Epithelial cell of proximal tubule (primary cell): ENCODE measurements at regions not wholly inside any gene's neighbourhood (a gene's known extent, or its start where the extent isn't known, plus 50 kb on each side); places are given as distances from the start of the nearest gene placed in this dataset.

Experiments used
- DNase-seq: peaks from one replicate; pipeline ENCODE4 v3.0.0-alpha.2; 2011; ENCODE audit warnings: low read depth
- H3K4me3 ChIP-seq: 2 replicates; pipeline ENCODE4 v1.5.1; 2011; ENCODE audit warnings: low read depth, mild to moderate bottlenecking, low read length
- CTCF ChIP-seq: conservative IDR thresholded peaks from 2 replicates; pipeline ENCODE4 v1.5.1; 2012; ENCODE audit warnings: low read depth, mild to moderate bottlenecking, low read length

- DNase-seq = peak; percentile 22
- no peak for TF ChIP-seq CTCF
- H3K4me3 ChIP-seq = no peak overlapping the region
Observed at GRCh38 chr14:66043921-66044320, 442.2 kb upstream of the CCDC196 start.

GRCh38 chr14:66045572-66046021, 440.6 kb upstream of the CCDC196 start:
- no peak for TF ChIP-seq CTCF
- no peak overlapping the region for H3K4me3 ChIP-seq
- DNase-seq = no peak

GRCh38 chr14:66046035-66046434, 440.1 kb upstream of the CCDC196 start:
- no peak for TF ChIP-seq CTCF
- no peak overlapping the region for H3K4me3 ChIP-seq
- no peak for DNase-seq

- no peak overlapping the region for H3K4me3 ChIP-seq
- TF ChIP-seq CTCF = no peak
- DNase-seq = no peak
Observed at GRCh38 chr14:66046591-66046990, 439.6 kb upstream of the CCDC196 start.

- H3K4me3 ChIP-seq = no peak overlapping the region
- no peak for TF ChIP-seq CTCF
- no peak for DNase-seq
Observed at GRCh38 chr14:66056268-66056907, 429.8 kb upstream of the CCDC196 start.

GRCh38 chr14:66056926-66057552, 429.1 kb upstream of the CCDC196 start:
- no peak overlapping the region for H3K4me3 ChIP-seq
- TF ChIP-seq CTCF = no peak
- no peak for DNase-seq

- TF ChIP-seq CTCF = no peak
- no peak overlapping the region for H3K4me3 ChIP-seq
- DNase-seq = no peak
Observed at GRCh38 chr14:66065188-66065587, 421.0 kb upstream of the CCDC196 start.
